GM12878 (cell line): ENCODE measurements at regions not wholly inside any gene's neighbourhood (a gene's known extent, or its start where the extent isn't known, plus 50 kb on each side); places are given as distances from the start of the nearest gene placed in this dataset.

Experiments used
- ATAC-seq: fragments of 200-7000 bp; cut with Tn5 transposase; 3 replicates; pipeline ENCODE4 v1.9.1; 2020; ENCODE audit warnings: mild to moderate bottlenecking, moderate library complexity
- BruUV-seq: library from RNA; stranded (reverse); fragments of 400-500 nt; replicated peaks from 2 replicates; lab custom pipeline; 2021; lab: Mats Ljungman, UMichigan
- CTCF ChIA-PET: fragments of 300-600 bp; sonication (Branson Sonifier 250); formaldehyde crosslinking; extraction: SDS; loops from one replicate; lab custom pipeline; 2021; ENCODE audit warnings: inconsistent platforms; lab: Yijun Ruan, JAX
- POLR2A ChIA-PET: fragments of 350-600 bp; formaldehyde crosslinking; extraction: SDS; loops from one replicate; lab custom pipeline; 2021; ENCODE audit warnings: inconsistent platforms; lab: Charles Lee
- RAD21 ChIA-PET: fragments of 300-600 bp; sonication (Branson Sonifier 250); formaldehyde crosslinking; loops from one replicate; lab custom pipeline; 2023; ENCODE audit warnings: antibody characterized with exemption; ENCODE audit not compliant: unreplicated experiment; lab: Charles Lee
- SMC1A ChIA-PET: fragments of 300-600 bp; sonication (Branson Sonifier 250); formaldehyde crosslinking; loops from one replicate; lab custom pipeline; 2023; ENCODE audit not compliant: unreplicated experiment, uncharacterized antibody; lab: Charles Lee
- DNase-seq: peaks from one replicate; pipeline ENCODE4 v3.0.0-alpha.2; 2011; ENCODE audit warnings: low read depth, low spot score
- FAIRE-seq: peaks from 3 replicates; lab custom pipeline; 2011; peaks lifted over from hg19 to GRCh38; lab: Jason Lieb, UNC
- H2AFZ ChIP-seq: 2 replicates; pipeline ENCODE4 v1.6.0; 2011; ENCODE audit warnings: low read depth, low read length, control low read depth; ENCODE audit not compliant: control insufficient read depth
- H3K27ac ChIP-seq: 2 replicates; pipeline ENCODE4 v1.5.1; 2011; ENCODE audit warnings: control low read depth; ENCODE audit not compliant: control insufficient read depth, insufficient read depth
- H3K27me3 ChIP-seq, 2 experiments: replicated peaks in 1 of 2; 2 replicates each; pipeline versions ENCODE4 v1.6.0 to v1.6.1; 2011; ENCODE audit warnings: low read length in 1 of 2; ENCODE audit not compliant: control insufficient read depth in 2 of 2, insufficient read depth in 2 of 2
- H3K36me3 ChIP-seq, 2 experiments: 2 replicates each; pipeline ENCODE4 v1.5.1; 2011; ENCODE audit warnings: low read length in 1 of 2; ENCODE audit not compliant: control insufficient read depth in 2 of 2, insufficient read depth in 2 of 2
- H3K4me1 ChIP-seq: 2 replicates; pipeline ENCODE4 v1.6.1; 2011; ENCODE audit warnings: mild to moderate bottlenecking, low read length, moderate library complexity, mixed read lengths; ENCODE audit not compliant: control insufficient read depth, insufficient read depth
- H3K4me2 ChIP-seq: 2 replicates; pipeline ENCODE4 v1.6.0; 2011; ENCODE audit warnings: control low read depth; ENCODE audit not compliant: control insufficient read depth, insufficient read depth
- H3K4me3 ChIP-seq: fragments of 200-600 bp; sonication (generic); 2 replicates; pipeline ENCODE4 v1.5.1; 2016
- H3K79me2 ChIP-seq: 2 replicates; pipeline ENCODE4 v1.6.0; 2011; ENCODE audit warnings: low read length; ENCODE audit not compliant: control insufficient read depth, insufficient read depth
- H3K9ac ChIP-seq: 2 replicates; pipeline ENCODE4 v1.8.0; 2011; ENCODE audit warnings: low read length, control low read depth, mixed read lengths; ENCODE audit not compliant: control insufficient read depth, insufficient read depth
- H3K9me3 ChIP-seq: replicated peaks from 3 replicates; pipeline ENCODE4 v1.5.1; 2011; ENCODE audit warnings: mild to moderate bottlenecking, low read length; ENCODE audit not compliant: control insufficient read depth, insufficient read depth
- H4K20me1 ChIP-seq: 2 replicates; pipeline ENCODE4 v1.6.0; 2011; ENCODE audit not compliant: control insufficient read depth, insufficient read depth
- POLR2AphosphoS5 ChIP-seq: IDR thresholded peaks from 2 replicates; pipeline ENCODE4 v1.6.1; 2011; ENCODE audit warnings: mild to moderate bottlenecking, low read length, inconsistent platforms
- REST ChIP-seq: IDR thresholded peaks from 2 replicates; pipeline ENCODE4 v1.6.1; 2012; ENCODE audit warnings: mild to moderate bottlenecking, low read depth, low read length
- RUNX3 ChIP-seq: IDR thresholded peaks from 2 replicates; pipeline ENCODE4 v1.6.1; 2012; ENCODE audit warnings: low read length, inconsistent platforms
- SUPT20H ChIP-seq: IDR thresholded peaks from 2 replicates; pipeline ENCODE4 v1.6.1; 2011; ENCODE audit warnings: low read depth, mild to moderate bottlenecking, low read length, moderate library complexity, borderline replicate concordance; ENCODE audit not compliant: control insufficient read depth
- ZBTB4 ChIP-seq: fragments of 450-650 bp; formaldehyde crosslinking; IDR thresholded peaks from 2 replicates; pipeline ENCODE4 v1.4.0; 2022; ENCODE audit warnings: mild to moderate bottlenecking, moderate library complexity
- ZZZ3 ChIP-seq: IDR thresholded peaks from 2 replicates; pipeline ENCODE4 v1.6.1; 2011; ENCODE audit warnings: low read depth; ENCODE audit not compliant: control insufficient read depth, insufficient read length
- WGBS: methylation state at CpG from one replicate; pipeline ENCODE4 v1.1.6; 2016; ENCODE audit warnings: low lambda C conversion rate; ENCODE audit not compliant: insufficient replicate concordance, insufficient coverage; ENCODE audit errors: missing lambda C conversion rate; 5-methylcytosine and 5-hydroxymethylcytosine counted together
- in situ Hi-C: fragments of 300-500 bp; cut with MboI; formaldehyde crosslinking; loops from 9 replicates; pipeline ENCODE4 v1.14.3; 2018; ENCODE audit warnings: mixed read lengths
- intact Hi-C: fragments of 100-400 bp; cut with micrococcal nuclease; formaldehyde crosslinking; loops from one replicate; pipeline ENCODE4 v1.14.2; 2022; ENCODE audit not compliant: unreplicated experiment
- TF ChIP-seq, protein P1 (sequence below): IDR thresholded peaks from 2 replicates; pipeline ENCODE4 v1.6.1; 2012; ENCODE audit warnings: low read depth, low read length, improper control_type of control experiment

GRCh38 chr21:41632748-41633475 lies 125.0 kb upstream of the TMPRSS2 start:
- Histone ChIP-seq H4K20me1 (no peaks in the 10 kb centered on the region), H2AFZ (no peak overlapping the region), H3K79me2 (no peaks in the 10 kb centered on the region), H3K27me3 (no peaks in the 10 kb centered on the region; a peak in 1 of 4 replicates), H3K4me1 (no peaks in the 10 kb centered on the region), H3K36me3 (no peaks in the 10 kb centered on the region), H3K9ac (no peak overlapping the region), H3K4me3 (no peak overlapping the region), H3K4me2 (no peak overlapping the region), H3K9me3 (no peaks in the 10 kb centered on the region; the same call in 2 of the 3 replicates), H3K27ac (no peak overlapping the region)
- FAIRE-seq (no peak), DNase-seq (no peak), ATAC-seq (no peak)
- no TSS peak for BruUV-seq
- WGBS, result 21% methylated on average over 12 of the region's 12 CpGs
- intact Hi-C loops, result no loop called here
- CTCF ChIA-PET, result interaction anchor here (1.0 kb wide), 1 partner anchor 12 kb away, joined by 4 read pairs; no protein-coding TSS in a partner anchor
- RAD21 ChIA-PET, result interaction anchor here (0.5 to 1.5 kb wide), 2 partner anchors 38 to 350 kb away, joined by 3 to 4 read pairs; no protein-coding TSS in a partner anchor
- POLR2A ChIA-PET, result interaction anchor here (0.6 to 1.1 kb wide), 2 partner anchors 9 to 208 kb away, joined by 3 to 5 read pairs; no protein-coding TSS in a partner anchor
- TF ChIP-seq ZBTB4 (CRISPR knock-in tag), result no peak
- TF ChIP-seq, protein P1, sequence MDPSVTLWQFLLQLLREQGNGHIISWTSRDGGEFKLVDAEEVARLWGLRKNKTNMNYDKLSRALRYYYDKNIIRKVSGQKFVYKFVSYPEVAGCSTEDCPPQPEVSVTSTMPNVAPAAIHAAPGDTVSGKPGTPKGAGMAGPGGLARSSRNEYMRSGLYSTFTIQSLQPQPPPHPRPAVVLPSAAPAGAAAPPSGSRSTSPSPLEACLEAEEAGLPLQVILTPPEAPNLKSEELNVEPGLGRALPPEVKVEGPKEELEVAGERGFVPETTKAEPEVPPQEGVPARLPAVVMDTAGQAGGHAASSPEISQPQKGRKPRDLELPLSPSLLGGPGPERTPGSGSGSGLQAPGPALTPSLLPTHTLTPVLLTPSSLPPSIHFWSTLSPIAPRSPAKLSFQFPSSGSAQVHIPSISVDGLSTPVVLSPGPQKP, result no peak
- no peak for TF ChIP-seq ZZZ3
- no peak for TF ChIP-seq SUPT20H
- no peak for TF ChIP-seq RUNX3
- TF ChIP-seq REST, result no peak
- TF ChIP-seq POLR2AphosphoS5, result no peak
- SMC1A ChIA-PET, result no interaction called here
- in situ Hi-C loops, result no loop called here
